Right lobe of liver (tissue), 4 donors: ENCODE measurements at regions not wholly inside any gene's neighbourhood (a gene's known extent, or its start where the extent isn't known, plus 50 kb on each side); places are given as distances from the start of the nearest gene placed in this dataset.

Source experiments
- CTCF ChIP-seq, 4 donors: fragments of 200-600 bp in 3 of 4; fragments of 450-650 bp in 1 of 4; IDR thresholded peaks; one replicate each; pipeline versions ENCODE4 v1.5.1 to v1.8.0; 2016 to 2022; ENCODE audit warnings: antibody characterized with exemption in 4 of 4, mild to moderate bottlenecking in 2 of 4
- POLR2A ChIP-seq: fragments of 450-650 bp; IDR thresholded peaks from one replicate; pipeline ENCODE4 v1.6.1; 2017; ENCODE audit warnings: antibody characterized with exemption, mild to moderate bottlenecking
- donor health status: DM: no; HTN: no; CAD: no.
- donor health status: DM: no; HTN: no; CAD: no.
- donor health status: DM: no; HTN: yes; CAD: no.

GRCh38 chr2:43040084-43040854 is 186.1 kb downstream of the ZFP36L2 start:
- TF ChIP-seq CTCF (IDR thresholded peaks at IDR 0.05): no peak
- no peak for TF ChIP-seq POLR2A
